ENCODE measurements at regions not wholly inside any gene's neighbourhood (a gene's known extent, or its start where the extent isn't known, plus 50 kb on each side); places are given as distances from the start of the nearest gene placed in this dataset.

- peak in 8 of 12 donors; percentile 8 to 42 (median 24) for TF ChIP-seq CTCF (IDR thresholded peaks at IDR 0.05)
- TF ChIP-seq POLR2A (IDR thresholded peaks at IDR 0.05) = no peak
Measured at GRCh38 chr6:93721386-93722048, 302.2 kb upstream of the EPHA7 start.

GRCh38 chr6:93713974-93714373 lies 294.6 kb upstream of the EPHA7 start:
- H3K27ac ChIP-seq = no peak overlapping the region
- H3K27me3 ChIP-seq = no peaks in the 10 kb centered on the region
- TF ChIP-seq CTCF (IDR thresholded peaks at IDR 0.05) (no peak), POLR2A (IDR thresholded peaks at IDR 0.05) (no peak)
- ATAC-seq = no peak
- no peak for DNase-seq
- intact Hi-C loops (cut with DNase I) = no loop called here
- no peaks in the 10 kb centered on the region for H3K4me1 ChIP-seq
- peaks cover 0 to 57% (median 26%) of the 10 kb centered on the region in 12 donors for H3K9me3 ChIP-seq
- no peaks in the 10 kb centered on the region for H3K36me3 ChIP-seq
- H3K4me3 ChIP-seq = no peak overlapping the region

More at GRCh38 chr6:93721386-93722048, 302.2 kb upstream of the EPHA7 start:
- no peaks in the 10 kb centered on the region for H3K36me3 ChIP-seq
- H3K27me3 ChIP-seq = no peaks in the 10 kb centered on the region
- no peak overlapping the region for H3K4me3 ChIP-seq
- no peak for DNase-seq
- 68 to 79% (median 78%) methylated on average over 3 of the region's 3 CpGs for WGBS, 4 donors
- no peak overlapping the region for H3K27ac ChIP-seq
- intact Hi-C loops (cut with DNase I) = no loop called here
- no peak for ATAC-seq
- H3K9me3 ChIP-seq = no peaks in the 10 kb centered on the region
- H3K4me1 ChIP-seq = no peaks in the 10 kb centered on the region

- no peak for TF ChIP-seq POLR2A (IDR thresholded peaks at IDR 0.05)
- TF ChIP-seq CTCF (IDR thresholded peaks at IDR 0.05) = no peak
- intact Hi-C loops (cut with DNase I) = no loop called here
- ATAC-seq (no peak), DNase-seq (no peak)
- no peaks in the 10 kb centered on the region for H3K36me3 ChIP-seq
- no peaks in the 10 kb centered on the region for H3K27me3 ChIP-seq
- no peak overlapping the region for H3K27ac ChIP-seq
- WGBS, 4 donors = 60 to 70% (median 64%) methylated on average over 1 of the region's 1 CpG
- H3K9me3 ChIP-seq = peaks cover 0 to 27% (median 9%) of the 10 kb centered on the region in 12 donors
- H3K4me1 ChIP-seq = no peaks in the 10 kb centered on the region
- H3K4me3 ChIP-seq = no peak overlapping the region
Measured at GRCh38 chr6:93703431-93703830, 284.1 kb upstream of the EPHA7 start.

- peaks cover 0 to 11% (median 0%) of the 10 kb centered on the region in 12 donors for H3K9me3 ChIP-seq
Measured at GRCh38 chr6:93701526-93701925, 282.2 kb upstream of the EPHA7 start.

More at GRCh38 chr6:93701526-93701925, 282.2 kb upstream of the EPHA7 start:
- intact Hi-C loops (cut with DNase I) = no loop called here
- TF ChIP-seq CTCF (IDR thresholded peaks at IDR 0.05) = no peak
- no peak for TF ChIP-seq POLR2A (IDR thresholded peaks at IDR 0.05)
- ATAC-seq (no peak), DNase-seq (no peak)
- Histone ChIP-seq H3K4me3 (no peak overlapping the region), H3K27ac (no peak overlapping the region), H3K36me3 (no peaks in the 10 kb centered on the region), H3K27me3 (no peaks in the 10 kb centered on the region), H3K4me1 (no peaks in the 10 kb centered on the region)
- 34 to 42% (median 39%) methylated on average over 2 of the region's 2 CpGs for WGBS, 4 donors

Measured in heart left ventricle (tissue), 16 donors.